Stimulated activated CD4-positive, alpha-beta T cell treated with anti-CD3 and anti-CD28 coated beads, Interleukin-4, amount 100 ng/mL, for 24 hours (primary cell): ENCODE measurements at regions not wholly inside any gene's neighbourhood (a gene's known extent, or its start where the extent isn't known, plus 50 kb on each side); places are given as distances from the start of the nearest gene placed in this dataset.
"Not testable (repeated sequence)": the region's sequence is repeated elsewhere in the genome, so short reads cannot be mapped to it uniquely, and the experiment has no call there.

ENCODE experiments used
- DNase-seq: peaks from one replicate; pipeline ENCODE4 v3.0.0-alpha.2; 2020

- DNase-seq = no peak
These were observed 228.5 kb upstream of the NEBL start for GRCh38 chr10:21125471-21126228.

GRCh38 chr10:21122907-21123306 lies 225.8 kb upstream of the NEBL start:
- no peak for DNase-seq

- not testable (repeated sequence) for DNase-seq
These were observed 224.7 kb upstream of the NEBL start for GRCh38 chr10:21121822-21122221.

- DNase-seq = no peak
These were observed 217.6 kb upstream of the NEBL start for GRCh38 chr10:21114683-21115082.

GRCh38 chr10:21110358-21110757 lies 213.2 kb upstream of the NEBL start:
- DNase-seq = no peak

- DNase-seq = not testable (repeated sequence)
These were observed 209.8 kb upstream of the NEBL start for GRCh38 chr10:21106931-21107330.

GRCh38 chr10:21105331-21105730 lies 208.2 kb upstream of the NEBL start:
- DNase-seq = not testable (repeated sequence)

- peak; percentile 4 for DNase-seq
These were observed 203.9 kb upstream of the NEBL start for GRCh38 chr10:21100871-21101514.

- DNase-seq = no peak
These were observed 203.1 kb upstream of the NEBL start for GRCh38 chr10:21100190-21100589.

- DNase-seq = no peak
These were observed 202.4 kb upstream of the NEBL start for GRCh38 chr10:21099291-21100062.

GRCh38 chr10:21097926-21098355 lies 200.8 kb upstream of the NEBL start:
- DNase-seq = no peak

GRCh38 chr10:21095494-21096055 lies 198.5 kb upstream of the NEBL start:
- DNase-seq = no peak

GRCh38 chr10:21095073-21095472 lies 198.0 kb upstream of the NEBL start:
- no peak for DNase-seq

GRCh38 chr10:21092683-21093524 lies 195.8 kb upstream of the NEBL start:
- DNase-seq = no peak

GRCh38 chr10:21090609-21091082 lies 193.5 kb upstream of the NEBL start:
- no peak for DNase-seq

- no peak for DNase-seq
These were observed 190.4 kb upstream of the NEBL start for GRCh38 chr10:21087476-21087875.

GRCh38 chr10:21084700-21085099 lies 187.6 kb upstream of the NEBL start:
- no peak for DNase-seq

GRCh38 chr10:21083861-21084260 lies 186.8 kb upstream of the NEBL start:
- DNase-seq = no peak

GRCh38 chr10:21082206-21082605 lies 185.1 kb upstream of the NEBL start:
- DNase-seq = no peak

GRCh38 chr10:21080261-21080660 lies 183.2 kb upstream of the NEBL start:
- DNase-seq = no peak

GRCh38 chr10:21079330-21079658 lies 182.2 kb upstream of the NEBL start:
- DNase-seq = no peak
